ENCODE measurements at regions not wholly inside any gene's neighbourhood (a gene's known extent, or its start where the extent isn't known, plus 50 kb on each side); places are given as distances from the start of the nearest gene placed in this dataset.

DNA sequence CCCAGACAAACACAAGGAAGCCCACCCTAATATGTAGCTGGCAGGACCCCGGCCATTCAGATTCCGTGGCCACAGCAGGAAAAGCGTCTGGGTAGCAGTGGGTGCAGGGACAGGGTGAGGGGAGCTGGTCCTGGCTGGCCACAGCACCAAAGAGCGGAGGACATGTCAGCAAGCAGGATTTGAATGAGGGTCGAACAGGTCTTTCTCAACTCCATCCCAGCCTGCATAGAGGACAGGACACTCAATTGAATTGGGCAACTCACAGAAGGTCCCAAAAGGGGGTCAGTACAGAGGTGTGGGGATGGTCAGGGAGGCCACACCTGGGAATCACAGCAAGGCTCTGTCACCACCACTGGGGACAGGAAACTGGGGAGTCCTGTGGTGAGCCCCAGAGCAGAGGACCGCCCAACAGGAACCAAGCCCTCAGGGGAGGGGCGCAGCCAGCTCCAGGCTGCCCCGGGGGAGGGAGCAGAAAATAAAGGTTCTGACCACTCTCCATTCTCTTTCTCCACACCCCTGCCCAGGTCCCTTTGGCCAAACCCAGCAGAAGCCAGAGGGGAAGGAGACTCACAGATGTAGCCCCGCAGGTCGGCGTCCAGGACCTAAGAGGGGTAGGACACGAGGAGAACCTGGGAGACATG, 108.7 kb upstream of the PPP2R2D start:
- Mint-ChIP-seq H3K4me3 (no peak overlapping the region), H3K4me1 (no peaks in the 10 kb centered on the region), H3K9me3 (no peaks in the 10 kb centered on the region), H3K27ac (ENCODE audit: unreplicated experiment) (no peak overlapping the region), H3K27me3 (ENCODE audit: low read depth) (peaks cover 4% of the 10 kb centered on the region), H3K36me3 (ENCODE audit: low read depth) (no peaks in the 10 kb centered on the region)
- TF ChIP-seq, protein P1, sequence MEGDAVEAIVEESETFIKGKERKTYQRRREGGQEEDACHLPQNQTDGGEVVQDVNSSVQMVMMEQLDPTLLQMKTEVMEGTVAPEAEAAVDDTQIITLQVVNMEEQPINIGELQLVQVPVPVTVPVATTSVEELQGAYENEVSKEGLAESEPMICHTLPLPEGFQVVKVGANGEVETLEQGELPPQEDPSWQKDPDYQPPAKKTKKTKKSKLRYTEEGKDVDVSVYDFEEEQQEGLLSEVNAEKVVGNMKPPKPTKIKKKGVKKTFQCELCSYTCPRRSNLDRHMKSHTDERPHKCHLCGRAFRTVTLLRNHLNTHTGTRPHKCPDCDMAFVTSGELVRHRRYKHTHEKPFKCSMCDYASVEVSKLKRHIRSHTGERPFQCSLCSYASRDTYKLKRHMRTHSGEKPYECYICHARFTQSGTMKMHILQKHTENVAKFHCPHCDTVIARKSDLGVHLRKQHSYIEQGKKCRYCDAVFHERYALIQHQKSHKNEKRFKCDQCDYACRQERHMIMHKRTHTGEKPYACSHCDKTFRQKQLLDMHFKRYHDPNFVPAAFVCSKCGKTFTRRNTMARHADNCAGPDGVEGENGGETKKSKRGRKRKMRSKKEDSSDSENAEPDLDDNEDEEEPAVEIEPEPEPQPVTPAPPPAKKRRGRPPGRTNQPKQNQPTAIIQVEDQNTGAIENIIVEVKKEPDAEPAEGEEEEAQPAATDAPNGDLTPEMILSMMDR (conservative IDR thresholded peaks at IDR 0.05) = no peak
- no peak for DNase-seq (ENCODE audit: low read depth, low spot score)

DNA sequence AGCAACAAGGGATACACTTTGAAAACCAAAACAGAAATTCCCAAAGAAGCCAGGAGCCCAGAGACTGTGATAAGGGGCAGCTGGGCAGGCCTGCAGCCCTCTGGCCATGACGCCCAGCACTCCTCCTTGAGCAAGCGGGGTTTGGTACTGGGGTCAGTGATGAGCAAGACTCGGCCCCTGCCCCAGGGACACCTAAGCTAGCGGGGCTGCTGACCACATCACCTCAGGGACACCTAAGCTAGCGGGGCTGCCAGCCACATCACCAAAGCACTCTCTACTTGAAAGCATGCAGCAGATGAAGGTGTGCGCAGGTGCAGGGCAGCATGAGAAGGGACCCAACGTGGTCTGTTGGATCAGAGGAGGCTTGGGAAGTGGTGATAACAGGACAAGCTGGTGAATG, 108.0 kb upstream of the PPP2R2D start:
- H3K4me1 Mint-ChIP-seq = no peaks in the 10 kb centered on the region
- H3K27ac Mint-ChIP-seq (ENCODE audit: unreplicated experiment) = no peak overlapping the region
- H3K4me3 Mint-ChIP-seq = no peak overlapping the region
- no peaks in the 10 kb centered on the region for H3K9me3 Mint-ChIP-seq
- no peaks in the 10 kb centered on the region for H3K36me3 Mint-ChIP-seq (ENCODE audit: low read depth)
- DNase-seq (ENCODE audit: low read depth, low spot score) = no peak
- H3K27me3 Mint-ChIP-seq (ENCODE audit: low read depth) = peaks cover 4% of the 10 kb centered on the region
- TF ChIP-seq, protein P1 (conservative IDR thresholded peaks at IDR 0.05) = no peak

DNA sequence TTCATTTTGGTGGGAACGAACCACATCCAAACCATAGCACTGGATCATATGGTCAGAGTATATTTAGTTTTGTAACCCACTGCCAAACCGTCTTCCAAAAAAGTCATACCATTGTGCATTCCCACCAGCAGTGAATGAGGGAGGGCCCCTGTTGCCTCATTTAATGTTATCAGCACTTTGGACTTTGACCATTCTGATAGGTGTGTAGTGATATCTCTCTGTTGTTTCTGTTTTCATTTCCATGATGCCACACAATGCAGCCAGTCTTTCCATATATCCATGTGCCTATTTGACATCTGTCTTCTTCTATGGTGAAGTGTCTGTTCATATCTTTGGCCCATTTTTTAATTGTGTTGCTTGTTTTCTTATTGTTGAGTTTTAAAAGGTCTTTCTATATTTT, 105.0 kb upstream of the PPP2R2D start:
- no peak for DNase-seq (ENCODE audit: low read depth, low spot score)
- H3K4me1 Mint-ChIP-seq = no peaks in the 10 kb centered on the region
- peaks cover 7% of the 10 kb centered on the region for H3K36me3 Mint-ChIP-seq (ENCODE audit: low read depth)
- peaks cover 13% of the 10 kb centered on the region for H3K9me3 Mint-ChIP-seq
- TF ChIP-seq, protein P1 (conservative IDR thresholded peaks at IDR 0.05) = no peak
- no peak overlapping the region for H3K4me3 Mint-ChIP-seq
- H3K27ac Mint-ChIP-seq (ENCODE audit: unreplicated experiment) = no peak overlapping the region
- peaks cover 4% of the 10 kb centered on the region for H3K27me3 Mint-ChIP-seq (ENCODE audit: low read depth)

DNA sequence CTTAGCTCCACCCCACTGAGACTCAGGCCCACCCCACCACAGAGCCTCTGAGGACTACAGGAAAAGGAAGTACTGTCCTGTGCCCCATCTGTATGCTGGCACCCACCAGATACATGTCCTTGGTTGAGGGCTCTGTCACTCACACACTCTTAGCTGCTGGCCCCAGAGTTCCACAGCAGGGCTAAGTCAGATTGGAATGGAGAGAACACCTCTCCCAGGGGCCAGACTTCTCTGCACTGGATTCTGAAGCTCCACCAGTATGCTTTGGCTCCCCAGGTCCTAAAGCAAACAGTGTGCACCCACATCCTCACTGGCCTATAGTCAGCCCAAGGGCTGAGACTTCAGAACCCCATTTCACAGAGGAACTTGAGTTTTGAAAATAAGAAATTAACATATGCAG, 103.2 kb upstream of the PPP2R2D start:
- H3K9me3 Mint-ChIP-seq = peaks cover 13% of the 10 kb centered on the region
- H3K36me3 Mint-ChIP-seq (ENCODE audit: low read depth) = peaks cover 7% of the 10 kb centered on the region
- no peaks in the 10 kb centered on the region for H3K4me1 Mint-ChIP-seq
- no peak overlapping the region for H3K27ac Mint-ChIP-seq (ENCODE audit: unreplicated experiment)
- H3K4me3 Mint-ChIP-seq = no peak overlapping the region
- TF ChIP-seq, protein P1 (conservative IDR thresholded peaks at IDR 0.05) = no peak
- no peak for DNase-seq (ENCODE audit: low read depth, low spot score)
- peaks cover 4% of the 10 kb centered on the region for H3K27me3 Mint-ChIP-seq (ENCODE audit: low read depth)

DNA sequence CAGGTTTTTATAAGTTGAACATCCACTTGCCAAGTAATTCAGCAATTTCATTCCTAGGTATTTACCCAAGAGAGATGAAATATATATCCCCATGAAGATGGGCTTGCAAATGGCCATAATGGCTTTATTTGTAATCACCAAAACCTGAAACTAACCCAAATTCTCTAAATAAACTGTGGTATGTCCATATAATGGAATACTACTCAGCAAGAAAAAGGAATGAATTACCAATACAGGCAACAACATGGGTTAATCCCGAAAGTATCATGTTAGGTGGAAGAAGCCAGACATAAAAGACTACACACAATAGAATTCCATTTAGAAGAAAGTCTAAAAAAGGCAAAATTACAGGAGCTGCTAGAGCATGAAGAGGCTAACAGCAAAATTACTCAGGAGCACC, 101.4 kb upstream of the PPP2R2D start:
- DNase-seq (ENCODE audit: low read depth, low spot score) = no peak
- peaks cover 4% of the 10 kb centered on the region for H3K4me1 Mint-ChIP-seq
- peaks cover 13% of the 10 kb centered on the region for H3K9me3 Mint-ChIP-seq
- peaks cover 4% of the 10 kb centered on the region for H3K27me3 Mint-ChIP-seq (ENCODE audit: low read depth)
- TF ChIP-seq, protein P1 (conservative IDR thresholded peaks at IDR 0.05) = no peak
- H3K27ac Mint-ChIP-seq (ENCODE audit: unreplicated experiment) = no peak overlapping the region
- H3K4me3 Mint-ChIP-seq = no peak overlapping the region
- H3K36me3 Mint-ChIP-seq (ENCODE audit: low read depth) = peaks cover 7% of the 10 kb centered on the region

Measured in neural crest cell (in vitro differentiated cells).